ENCODE measurements at regions not wholly inside any gene's neighbourhood (a gene's known extent, or its start where the extent isn't known, plus 50 kb on each side); places are given as distances from the start of the nearest gene placed in this dataset.
"Not testable (repeated sequence)": the region's sequence is repeated elsewhere in the genome, so short reads cannot be mapped to it uniquely, and the experiment has no call there.

DNA sequence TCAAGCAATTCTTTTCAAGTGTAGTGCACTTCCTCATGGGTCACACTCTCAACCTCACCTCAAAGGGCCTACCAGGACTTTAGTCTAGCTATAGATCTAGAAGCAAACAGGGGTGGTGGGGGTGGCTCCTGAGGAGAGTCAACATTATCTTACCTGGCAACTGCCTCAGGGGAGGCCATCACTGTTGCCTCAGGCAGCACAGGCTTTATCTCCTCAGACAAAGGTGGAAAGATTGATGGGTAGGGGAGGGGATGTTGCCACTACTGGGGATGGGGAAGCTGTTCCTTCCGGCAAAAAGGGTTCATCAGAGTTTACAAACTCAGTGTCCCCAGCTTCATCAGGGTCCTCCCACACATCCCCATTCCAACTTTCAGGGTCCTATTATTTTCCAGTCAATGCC lies 87.4 kb upstream of the CYRIA start:
- not testable (repeated sequence) for H3K27me3 ChIP-seq (replicated peaks); H3K27ac ChIP-seq; H3K4me1 ChIP-seq (replicated peaks); DNase-seq (ENCODE audit: low read depth in 1 of 2, low spot score in 2 of 2); H3K36me3 ChIP-seq; H3K4me3 ChIP-seq; H3K9me3 ChIP-seq (replicated peaks)

DNA sequence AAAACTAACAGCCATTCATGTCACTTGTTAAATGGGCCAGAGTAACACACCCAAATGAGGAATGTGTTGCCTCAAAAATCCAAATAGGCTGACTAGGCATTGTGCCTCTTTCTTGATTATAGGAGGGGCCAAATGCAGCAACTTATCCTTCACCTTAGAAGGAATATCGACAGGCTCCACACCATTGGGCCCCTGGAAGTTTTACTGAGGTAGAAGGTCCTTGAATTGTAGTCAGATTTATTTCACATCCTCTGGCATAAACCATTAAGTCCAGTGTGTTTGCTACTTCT lies 85.2 kb upstream of the CYRIA start:
- not testable (repeated sequence) for H3K36me3 ChIP-seq; H3K9me3 ChIP-seq (replicated peaks); H3K4me1 ChIP-seq (replicated peaks); H3K4me3 ChIP-seq; H3K27me3 ChIP-seq (replicated peaks); DNase-seq (ENCODE audit: low read depth in 1 of 2, low spot score in 2 of 2); H3K27ac ChIP-seq

- H3K36me3 ChIP-seq = no peaks in the 10 kb centered on the region
- no peak overlapping the region for H3K27ac ChIP-seq
- no peak for DNase-seq (ENCODE audit: low read depth in 1 of 2, low spot score in 2 of 2)
- no peaks in the 10 kb centered on the region for H3K4me1 ChIP-seq (replicated peaks)
- H3K9me3 ChIP-seq (replicated peaks) = no peaks in the 10 kb centered on the region
- H3K27me3 ChIP-seq (replicated peaks) = no peaks in the 10 kb centered on the region
- no peak overlapping the region for H3K4me3 ChIP-seq
These were observed 84.7 kb upstream of the CYRIA start for GRCh38 chr2:16750175-16750924.

DNA sequence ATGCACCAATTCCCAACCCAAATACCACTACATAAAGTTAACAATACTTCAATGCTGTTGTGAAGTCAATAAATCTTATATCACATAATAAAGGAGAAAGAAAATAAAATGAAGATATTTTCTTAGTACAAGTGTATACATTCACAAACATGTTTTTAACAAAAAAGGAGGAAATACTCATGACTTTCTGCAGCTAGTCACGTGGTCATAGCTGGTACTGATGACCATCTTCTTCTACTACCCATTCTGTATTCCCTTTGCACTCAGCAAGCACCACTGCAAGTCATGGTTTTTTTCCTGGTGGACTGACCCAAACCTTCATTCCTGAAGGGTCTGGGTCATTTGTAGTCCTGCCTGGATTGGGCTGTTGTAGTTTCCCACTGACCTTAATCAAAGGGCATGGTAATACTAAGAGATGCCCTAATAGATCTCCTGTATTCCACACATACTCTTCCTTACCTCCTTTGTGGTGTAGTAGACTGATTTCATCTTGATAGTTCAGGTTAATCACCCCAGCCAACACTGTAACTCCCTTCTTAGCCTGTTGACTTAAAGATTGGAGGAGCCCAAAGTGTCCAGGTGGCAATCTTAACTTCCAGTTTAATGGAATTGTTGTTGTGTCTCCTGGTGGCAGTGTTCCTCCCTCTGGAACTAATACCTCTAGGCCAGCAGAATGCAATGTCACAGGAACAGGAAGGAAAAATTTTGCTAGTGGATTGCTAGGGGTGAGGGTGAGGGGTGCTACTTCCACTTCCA lies 83.1 kb upstream of the CYRIA start:
- not testable (repeated sequence) for H3K4me3 ChIP-seq; H3K36me3 ChIP-seq; DNase-seq (ENCODE audit: low read depth in 1 of 2, low spot score in 2 of 2); H3K4me1 ChIP-seq (replicated peaks); H3K27ac ChIP-seq; H3K9me3 ChIP-seq (replicated peaks); H3K27me3 ChIP-seq (replicated peaks)

GRCh38 chr2:16747689-16748088 lies 82.1 kb upstream of the CYRIA start:
- Histone ChIP-seq H3K4me1 (replicated peaks) (no peaks in the 10 kb centered on the region), H3K4me3 (no peak overlapping the region), H3K36me3 (no peaks in the 10 kb centered on the region), H3K9me3 (replicated peaks) (no peaks in the 10 kb centered on the region), H3K27me3 (replicated peaks) (no peaks in the 10 kb centered on the region), H3K27ac (no peak overlapping the region)
- DNase-seq (ENCODE audit: low read depth in 1 of 2, low spot score in 2 of 2) = no peak

GRCh38 chr2:16747257-16747656 lies 81.6 kb upstream of the CYRIA start:
- Histone ChIP-seq H3K4me1 (replicated peaks) (no peaks in the 10 kb centered on the region), H3K4me3 (no peak overlapping the region), H3K27ac (no peak overlapping the region), H3K27me3 (replicated peaks) (no peaks in the 10 kb centered on the region), H3K9me3 (replicated peaks) (no peaks in the 10 kb centered on the region), H3K36me3 (no peaks in the 10 kb centered on the region)
- DNase-seq (ENCODE audit: low read depth in 1 of 2, low spot score in 2 of 2) = no peak

- Histone ChIP-seq H3K4me1 (replicated peaks) (no peaks in the 10 kb centered on the region), H3K27me3 (replicated peaks) (no peaks in the 10 kb centered on the region), H3K36me3 (no peaks in the 10 kb centered on the region), H3K27ac (no peak overlapping the region), H3K9me3 (replicated peaks) (no peaks in the 10 kb centered on the region), H3K4me3 (no peak overlapping the region)
- no peak for DNase-seq (ENCODE audit: low read depth in 1 of 2, low spot score in 2 of 2)
These were observed 81.2 kb upstream of the CYRIA start for GRCh38 chr2:16746833-16747232.

DNA sequence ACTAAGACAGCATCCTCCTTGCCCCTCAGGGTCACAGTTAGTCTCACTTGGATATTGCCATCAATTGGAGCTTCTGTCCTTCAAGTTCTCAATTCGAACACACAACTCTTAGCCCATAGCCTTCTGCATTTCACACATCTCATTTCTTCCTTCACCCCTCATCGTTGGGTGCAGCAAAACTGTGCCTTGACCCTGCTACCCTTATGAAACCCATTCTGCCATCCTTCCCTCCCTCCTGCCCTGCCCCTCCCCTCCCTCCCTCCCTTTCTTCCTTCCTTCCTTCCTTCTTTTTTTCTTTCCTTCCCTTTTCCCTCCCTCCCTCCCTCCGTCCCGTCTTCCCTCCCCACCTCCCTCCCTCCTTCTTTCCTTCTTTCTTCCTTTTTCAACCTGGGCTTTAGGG lies 80.7 kb upstream of the CYRIA start:
- no peaks in the 10 kb centered on the region for H3K27me3 ChIP-seq (replicated peaks)

GRCh38 chr2:16745466-16745865 lies 79.8 kb upstream of the CYRIA start:
- Histone ChIP-seq H3K36me3 (no peaks in the 10 kb centered on the region), H3K27ac (no peak overlapping the region), H3K27me3 (replicated peaks) (no peaks in the 10 kb centered on the region), H3K4me3 (no peak overlapping the region), H3K9me3 (replicated peaks) (no peaks in the 10 kb centered on the region), H3K4me1 (replicated peaks) (no peaks in the 10 kb centered on the region)
- no peak for DNase-seq (ENCODE audit: low read depth in 1 of 2, low spot score in 2 of 2)

More for the DNA sequence above, 80.7 kb upstream of the CYRIA start:
- Histone ChIP-seq H3K4me1 (replicated peaks) (no peaks in the 10 kb centered on the region), H3K4me3 (no peak overlapping the region), H3K36me3 (no peaks in the 10 kb centered on the region), H3K9me3 (replicated peaks) (no peaks in the 10 kb centered on the region), H3K27ac (no peak overlapping the region)
- no peak for DNase-seq (ENCODE audit: low read depth in 1 of 2, low spot score in 2 of 2)

GRCh38 chr2:16744521-16744920 lies 78.9 kb upstream of the CYRIA start:
- DNase-seq (ENCODE audit: low read depth in 1 of 2, low spot score in 2 of 2) = no peak
- Histone ChIP-seq H3K36me3 (no peaks in the 10 kb centered on the region), H3K4me1 (replicated peaks) (no peaks in the 10 kb centered on the region), H3K4me3 (no peak overlapping the region), H3K9me3 (replicated peaks) (no peaks in the 10 kb centered on the region), H3K27me3 (replicated peaks) (no peaks in the 10 kb centered on the region), H3K27ac (no peak overlapping the region)

GRCh38 chr2:16742026-16742425 lies 76.4 kb upstream of the CYRIA start:
- Histone ChIP-seq H3K4me3 (no peak overlapping the region), H3K9me3 (replicated peaks) (no peaks in the 10 kb centered on the region), H3K27me3 (replicated peaks) (no peaks in the 10 kb centered on the region), H3K4me1 (replicated peaks) (no peaks in the 10 kb centered on the region), H3K27ac (no peak overlapping the region), H3K36me3 (no peaks in the 10 kb centered on the region)
- DNase-seq (ENCODE audit: low read depth in 1 of 2, low spot score in 2 of 2) = no peak

- H3K27ac ChIP-seq = no peak overlapping the region
- no peaks in the 10 kb centered on the region for H3K27me3 ChIP-seq (replicated peaks)
- no peaks in the 10 kb centered on the region for H3K4me1 ChIP-seq (replicated peaks)
- no peak overlapping the region for H3K4me3 ChIP-seq
- H3K36me3 ChIP-seq = no peaks in the 10 kb centered on the region
- no peaks in the 10 kb centered on the region for H3K9me3 ChIP-seq (replicated peaks)
- no peak for DNase-seq (ENCODE audit: low read depth in 1 of 2, low spot score in 2 of 2)
These were observed 75.9 kb upstream of the CYRIA start for GRCh38 chr2:16741498-16741897.

GRCh38 chr2:16739778-16740581 lies 74.3 kb upstream of the CYRIA start:
- no peaks in the 10 kb centered on the region for H3K9me3 ChIP-seq (replicated peaks)
- no peak overlapping the region for H3K27ac ChIP-seq
- no peaks in the 10 kb centered on the region for H3K36me3 ChIP-seq
- no peaks in the 10 kb centered on the region for H3K4me1 ChIP-seq (replicated peaks)
- no peaks in the 10 kb centered on the region for H3K27me3 ChIP-seq (replicated peaks)
- DNase-seq (ENCODE audit: low read depth in 1 of 2, low spot score in 2 of 2) = no peak
- no peak overlapping the region for H3K4me3 ChIP-seq
